ENCODE measurements at regions not wholly inside any gene's neighbourhood (a gene's known extent, or its start where the extent isn't known, plus 50 kb on each side); places are given as distances from the start of the nearest gene placed in this dataset.

DNA sequence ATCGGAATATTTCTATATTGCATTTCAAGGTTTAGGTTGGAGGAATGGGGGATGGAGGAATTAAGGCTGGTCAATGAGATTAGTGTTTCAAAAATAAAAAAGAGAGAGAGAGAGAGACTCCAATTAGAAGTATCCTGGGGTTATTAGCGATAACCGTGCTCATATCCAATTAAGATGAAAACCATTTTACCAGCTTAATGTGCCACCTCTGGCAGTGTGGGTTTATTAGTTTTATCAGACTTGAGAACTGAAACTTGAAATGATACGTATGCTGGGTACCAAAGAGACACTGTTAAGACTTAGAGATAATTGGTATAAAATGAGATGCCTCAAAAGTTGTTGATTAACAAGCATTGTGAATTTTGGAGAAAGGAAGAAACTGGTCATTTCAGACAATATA lies 251.5 kb upstream of the NR2F2 start (continued):
- TF ChIP-seq, protein P1, sequence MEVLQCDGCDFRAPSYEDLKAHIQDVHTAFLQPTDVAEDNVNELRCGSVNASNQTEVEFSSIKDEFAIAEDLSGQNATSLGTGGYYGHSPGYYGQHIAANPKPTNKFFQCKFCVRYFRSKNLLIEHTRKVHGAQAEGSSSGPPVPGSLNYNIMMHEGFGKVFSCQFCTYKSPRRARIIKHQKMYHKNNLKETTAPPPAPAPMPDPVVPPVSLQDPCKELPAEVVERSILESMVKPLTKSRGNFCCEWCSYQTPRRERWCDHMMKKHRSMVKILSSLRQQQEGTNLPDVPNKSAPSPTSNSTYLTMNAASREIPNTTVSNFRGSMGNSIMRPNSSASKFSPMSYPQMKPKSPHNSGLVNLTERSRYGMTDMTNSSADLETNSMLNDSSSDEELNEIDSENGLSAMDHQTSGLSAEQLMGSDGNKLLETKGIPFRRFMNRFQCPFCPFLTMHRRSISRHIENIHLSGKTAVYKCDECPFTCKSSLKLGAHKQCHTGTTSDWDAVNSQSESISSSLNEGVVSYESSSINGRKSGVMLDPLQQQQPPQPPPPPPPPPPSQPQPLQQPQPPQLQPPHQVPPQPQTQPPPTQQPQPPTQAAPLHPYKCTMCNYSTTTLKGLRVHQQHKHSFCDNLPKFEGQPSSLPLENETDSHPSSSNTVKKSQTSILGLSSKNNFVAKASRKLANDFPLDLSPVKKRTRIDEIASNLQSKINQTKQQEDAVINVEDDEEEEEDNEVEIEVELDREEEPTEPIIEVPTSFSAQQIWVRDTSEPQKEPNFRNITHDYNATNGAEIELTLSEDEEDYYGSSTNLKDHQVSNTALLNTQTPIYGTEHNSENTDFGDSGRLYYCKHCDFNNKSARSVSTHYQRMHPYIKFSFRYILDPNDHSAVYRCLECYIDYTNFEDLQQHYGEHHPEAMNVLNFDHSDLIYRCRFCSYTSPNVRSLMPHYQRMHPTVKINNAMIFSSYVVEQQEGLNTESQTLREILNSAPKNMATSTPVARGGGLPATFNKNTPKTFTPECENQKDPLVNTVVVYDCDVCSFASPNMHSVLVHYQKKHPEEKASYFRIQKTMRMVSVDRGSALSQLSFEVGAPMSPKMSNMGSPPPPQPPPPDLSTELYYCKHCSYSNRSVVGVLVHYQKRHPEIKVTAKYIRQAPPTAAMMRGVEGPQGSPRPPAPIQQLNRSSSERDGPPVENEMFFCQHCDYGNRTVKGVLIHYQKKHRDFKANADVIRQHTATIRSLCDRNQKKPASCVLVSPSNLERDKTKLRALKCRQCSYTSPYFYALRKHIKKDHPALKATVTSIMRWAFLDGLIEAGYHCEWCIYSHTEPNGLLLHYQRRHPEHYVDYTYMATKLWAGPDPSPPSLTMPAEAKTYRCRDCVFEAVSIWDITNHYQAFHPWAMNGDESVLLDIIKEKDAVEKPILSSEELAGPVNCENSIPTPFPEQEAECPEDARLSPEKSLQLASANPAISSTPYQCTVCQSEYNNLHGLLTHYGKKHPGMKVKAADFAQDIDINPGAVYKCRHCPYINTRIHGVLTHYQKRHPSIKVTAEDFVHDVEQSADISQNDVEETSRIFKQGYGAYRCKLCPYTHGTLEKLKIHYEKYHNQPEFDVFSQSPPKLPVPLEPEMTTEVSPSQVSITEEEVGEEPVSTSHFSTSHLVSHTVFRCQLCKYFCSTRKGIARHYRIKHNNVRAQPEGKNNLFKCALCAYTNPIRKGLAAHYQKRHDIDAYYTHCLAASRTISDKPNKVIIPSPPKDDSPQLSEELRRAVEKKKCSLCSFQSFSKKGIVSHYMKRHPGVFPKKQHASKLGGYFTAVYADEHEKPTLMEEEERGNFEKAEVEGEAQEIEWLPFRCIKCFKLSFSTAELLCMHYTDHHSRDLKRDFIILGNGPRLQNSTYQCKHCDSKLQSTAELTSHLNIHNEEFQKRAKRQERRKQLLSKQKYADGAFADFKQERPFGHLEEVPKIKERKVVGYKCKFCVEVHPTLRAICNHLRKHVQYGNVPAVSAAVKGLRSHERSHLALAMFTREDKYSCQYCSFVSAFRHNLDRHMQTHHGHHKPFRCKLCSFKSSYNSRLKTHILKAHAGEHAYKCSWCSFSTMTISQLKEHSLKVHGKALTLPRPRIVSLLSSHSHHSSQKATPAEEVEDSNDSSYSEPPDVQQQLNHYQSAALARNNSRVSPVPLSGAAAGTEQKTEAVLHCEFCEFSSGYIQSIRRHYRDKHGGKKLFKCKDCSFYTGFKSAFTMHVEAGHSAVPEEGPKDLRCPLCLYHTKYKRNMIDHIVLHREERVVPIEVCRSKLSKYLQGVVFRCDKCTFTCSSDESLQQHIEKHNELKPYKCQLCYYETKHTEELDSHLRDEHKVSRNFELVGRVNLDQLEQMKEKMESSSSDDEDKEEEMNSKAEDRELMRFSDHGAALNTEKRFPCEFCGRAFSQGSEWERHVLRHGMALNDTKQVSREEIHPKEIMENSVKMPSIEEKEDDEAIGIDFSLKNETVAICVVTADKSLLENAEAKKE (CRISPR knock-in tag; IDR thresholded peaks at IDR 0.05), result no peak
- TF ChIP-seq NANOG (IDR thresholded peaks at IDR 0.05; ENCODE audit: borderline replicate concordance) (no peak), ZNF114 (CRISPR knock-in tag; IDR thresholded peaks at IDR 0.05) (no peak)
- TF ChIP-seq, protein P2, sequence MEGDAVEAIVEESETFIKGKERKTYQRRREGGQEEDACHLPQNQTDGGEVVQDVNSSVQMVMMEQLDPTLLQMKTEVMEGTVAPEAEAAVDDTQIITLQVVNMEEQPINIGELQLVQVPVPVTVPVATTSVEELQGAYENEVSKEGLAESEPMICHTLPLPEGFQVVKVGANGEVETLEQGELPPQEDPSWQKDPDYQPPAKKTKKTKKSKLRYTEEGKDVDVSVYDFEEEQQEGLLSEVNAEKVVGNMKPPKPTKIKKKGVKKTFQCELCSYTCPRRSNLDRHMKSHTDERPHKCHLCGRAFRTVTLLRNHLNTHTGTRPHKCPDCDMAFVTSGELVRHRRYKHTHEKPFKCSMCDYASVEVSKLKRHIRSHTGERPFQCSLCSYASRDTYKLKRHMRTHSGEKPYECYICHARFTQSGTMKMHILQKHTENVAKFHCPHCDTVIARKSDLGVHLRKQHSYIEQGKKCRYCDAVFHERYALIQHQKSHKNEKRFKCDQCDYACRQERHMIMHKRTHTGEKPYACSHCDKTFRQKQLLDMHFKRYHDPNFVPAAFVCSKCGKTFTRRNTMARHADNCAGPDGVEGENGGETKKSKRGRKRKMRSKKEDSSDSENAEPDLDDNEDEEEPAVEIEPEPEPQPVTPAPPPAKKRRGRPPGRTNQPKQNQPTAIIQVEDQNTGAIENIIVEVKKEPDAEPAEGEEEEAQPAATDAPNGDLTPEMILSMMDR (conservative IDR thresholded peaks at IDR 0.05; ENCODE audit: low read depth in 2 of 2), result no peak

DNA sequence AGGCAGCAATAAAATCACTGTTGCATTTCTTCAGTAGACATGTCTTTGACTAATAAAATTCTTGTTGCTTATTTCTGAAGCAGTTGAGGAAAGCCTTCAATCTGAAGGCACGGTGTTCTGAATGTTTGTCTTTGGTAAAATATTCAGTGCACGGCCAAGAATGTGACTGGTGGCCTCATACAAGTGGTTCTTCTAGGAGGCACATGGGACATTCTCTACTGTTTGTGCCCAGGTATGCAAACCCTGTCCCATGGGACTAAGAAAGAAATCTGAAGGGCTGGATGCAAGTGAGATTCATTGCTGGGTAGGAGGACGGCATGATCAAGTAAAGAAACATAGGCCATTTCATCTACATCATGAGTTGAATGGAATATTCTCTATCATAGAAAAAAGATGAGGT lies 250.6 kb upstream of the NR2F2 start:
- H3K4me3 ChIP-seq, result no peak overlapping the region
- no peaks in the 10 kb centered on the region for H3K36me3 ChIP-seq (ENCODE audit: insufficient read depth)
- DNase-seq (ENCODE audit: low spot score) (no peak), ATAC-seq (no peak)
- TF ChIP-seq ZNF114 (CRISPR knock-in tag; IDR thresholded peaks at IDR 0.05), result no peak
- no peak for TF ChIP-seq JUNB (IDR thresholded peaks at IDR 0.05; ENCODE audit: unreplicated experiment)
- TF ChIP-seq STAT1 (IDR thresholded peaks at IDR 0.05; ENCODE audit: unreplicated experiment), result no peak
- TF ChIP-seq, protein P1 (CRISPR knock-in tag; IDR thresholded peaks at IDR 0.05), result no peak
- H3K9me2 ChIP-seq (ENCODE audit: insufficient read depth), result no peaks in the 10 kb centered on the region
- H3K27ac ChIP-seq (ENCODE audit: low read depth), result no peak overlapping the region
- Mint-ChIP-seq H3K27me3 (ENCODE audit: insufficient read depth, low read depth, poor library complexity) (peaks cover 22% of the 10 kb centered on the region), H3K27ac (no peak overlapping the region), H3K4me3 (no peak overlapping the region), H3K9me3 (no peaks in the 10 kb centered on the region), H3K4me1 (no peaks in the 10 kb centered on the region), H3K36me3 (ENCODE audit: low read depth) (no peaks in the 10 kb centered on the region)
- no peak overlapping the region for H2AFZ ChIP-seq
- H3K27me3 ChIP-seq (ENCODE audit: insufficient read depth), result peaks cover 69% of the 10 kb centered on the region
- no peaks in the 10 kb centered on the region for H3K79me2 ChIP-seq (replicated peaks; ENCODE audit: insufficient read depth)
- H3K4me2 ChIP-seq, result no peak overlapping the region
- no peaks in the 10 kb centered on the region for H3K4me1 ChIP-seq (ENCODE audit: insufficient read depth)
- H4K20me1 ChIP-seq (replicated peaks; ENCODE audit: insufficient read depth), result no peaks in the 10 kb centered on the region
- no peaks in the 10 kb centered on the region for H3F3A ChIP-seq (replicated peaks; ENCODE audit: low read depth)
